ENCODE measurements at regions not wholly inside any gene's neighbourhood (a gene's known extent, or its start where the extent isn't known, plus 50 kb on each side); places are given as distances from the start of the nearest gene placed in this dataset.

DNA sequence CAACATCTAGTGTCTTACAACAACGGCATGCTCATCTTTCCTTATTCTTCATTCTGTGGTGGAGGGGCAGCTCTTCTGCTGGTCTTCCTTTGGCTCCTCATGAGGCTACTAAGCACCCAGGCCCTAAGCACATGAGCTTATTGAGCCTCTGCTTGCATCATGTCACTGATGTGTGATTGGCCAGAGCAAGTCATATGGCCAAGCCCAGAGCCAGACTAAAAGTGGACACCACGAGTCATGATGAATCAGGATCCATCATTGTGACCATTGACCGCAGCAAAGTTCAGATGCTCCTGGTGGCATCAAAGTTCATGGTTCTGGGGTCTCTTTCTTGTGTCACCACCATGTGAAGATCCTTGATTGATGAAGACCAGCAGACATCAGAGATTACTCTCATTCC, 192.0 kb upstream of the FOXA2 start:
- TF ChIP-seq, protein P1, sequence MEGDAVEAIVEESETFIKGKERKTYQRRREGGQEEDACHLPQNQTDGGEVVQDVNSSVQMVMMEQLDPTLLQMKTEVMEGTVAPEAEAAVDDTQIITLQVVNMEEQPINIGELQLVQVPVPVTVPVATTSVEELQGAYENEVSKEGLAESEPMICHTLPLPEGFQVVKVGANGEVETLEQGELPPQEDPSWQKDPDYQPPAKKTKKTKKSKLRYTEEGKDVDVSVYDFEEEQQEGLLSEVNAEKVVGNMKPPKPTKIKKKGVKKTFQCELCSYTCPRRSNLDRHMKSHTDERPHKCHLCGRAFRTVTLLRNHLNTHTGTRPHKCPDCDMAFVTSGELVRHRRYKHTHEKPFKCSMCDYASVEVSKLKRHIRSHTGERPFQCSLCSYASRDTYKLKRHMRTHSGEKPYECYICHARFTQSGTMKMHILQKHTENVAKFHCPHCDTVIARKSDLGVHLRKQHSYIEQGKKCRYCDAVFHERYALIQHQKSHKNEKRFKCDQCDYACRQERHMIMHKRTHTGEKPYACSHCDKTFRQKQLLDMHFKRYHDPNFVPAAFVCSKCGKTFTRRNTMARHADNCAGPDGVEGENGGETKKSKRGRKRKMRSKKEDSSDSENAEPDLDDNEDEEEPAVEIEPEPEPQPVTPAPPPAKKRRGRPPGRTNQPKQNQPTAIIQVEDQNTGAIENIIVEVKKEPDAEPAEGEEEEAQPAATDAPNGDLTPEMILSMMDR (IDR thresholded peaks at IDR 0.05; ENCODE audit: borderline replicate concordance, insufficient read depth, low read depth, low read length) = no peak
- H3K4me3 ChIP-seq (ENCODE audit: low read depth, low read length) = no peak overlapping the region

DNA sequence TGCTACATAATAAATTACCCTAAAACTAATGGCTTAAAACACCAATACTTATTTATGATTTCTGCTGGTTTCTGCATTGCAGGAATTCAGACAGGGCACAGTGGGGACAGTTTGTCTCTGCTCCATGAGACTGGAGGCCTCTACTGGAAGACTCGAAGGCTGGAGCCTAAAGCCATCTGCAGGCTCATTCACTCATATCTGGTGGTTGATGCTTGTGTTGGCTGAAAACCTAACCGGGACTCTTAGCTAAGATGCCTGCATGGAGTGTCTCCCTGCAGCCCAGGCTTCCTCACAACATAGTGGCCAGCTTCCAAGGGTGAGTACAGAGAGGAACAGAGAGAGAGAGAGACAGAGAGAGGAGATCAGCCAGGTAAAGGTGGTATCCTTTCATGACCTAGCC, 195.5 kb upstream of the FOXA2 start:
- H3K4me3 ChIP-seq (ENCODE audit: low read depth, low read length) = no peak overlapping the region
- TF ChIP-seq, protein P1 (IDR thresholded peaks at IDR 0.05; ENCODE audit: borderline replicate concordance, insufficient read depth, low read depth, low read length) = no peak

- TF ChIP-seq, protein P1 (IDR thresholded peaks at IDR 0.05; ENCODE audit: borderline replicate concordance, insufficient read depth, low read depth, low read length) = no peak
Measured at GRCh38 chr20:22781869-22782268, 197.5 kb upstream of the FOXA2 start.

DNA sequence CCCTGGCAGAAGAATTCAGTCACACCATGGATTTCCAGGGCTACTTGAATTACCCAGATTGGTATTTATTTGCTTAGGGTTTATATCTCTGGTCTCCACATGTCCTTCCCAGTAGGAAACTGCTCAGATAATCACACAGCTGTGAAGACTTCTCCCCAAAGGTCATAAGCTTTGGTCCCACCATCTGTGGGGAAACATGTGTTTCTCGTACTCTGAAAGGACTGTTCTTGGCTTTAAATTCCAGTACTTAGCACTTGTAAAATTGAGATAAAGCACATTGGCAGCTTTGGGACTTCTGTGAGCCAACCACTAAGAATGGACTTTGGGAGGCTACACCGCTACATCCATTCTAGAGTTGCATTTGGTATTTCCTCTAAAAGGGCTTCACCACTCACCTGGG, 205.3 kb upstream of the FOXA2 start:
- TF ChIP-seq, protein P1 (IDR thresholded peaks at IDR 0.05; ENCODE audit: borderline replicate concordance, insufficient read depth, low read depth, low read length) = no peak
- no peak overlapping the region for H3K4me3 ChIP-seq (ENCODE audit: low read depth, low read length)

More at GRCh38 chr20:22781869-22782268, 197.5 kb upstream of the FOXA2 start:
- H3K4me3 ChIP-seq (ENCODE audit: low read depth, low read length) = no peak overlapping the region

DNA sequence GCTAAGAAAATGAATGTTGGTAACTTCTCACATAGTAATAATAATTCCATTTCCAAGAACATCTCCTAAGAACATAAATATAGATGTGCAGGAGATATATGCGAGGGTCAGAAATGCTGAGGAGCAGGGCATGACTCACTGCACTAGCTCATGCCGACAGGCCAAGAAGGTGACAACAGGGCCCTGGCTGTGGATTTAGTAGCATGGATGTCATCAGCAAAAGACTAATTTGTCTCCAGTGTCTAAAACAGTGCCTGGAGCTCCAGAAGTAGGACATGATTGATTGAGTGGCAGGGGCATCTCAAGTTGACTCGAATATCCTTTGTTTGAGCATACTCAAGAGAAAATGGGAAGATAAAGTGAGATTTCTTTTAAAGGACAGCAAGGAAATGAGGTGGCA, 207.0 kb upstream of the FOXA2 start:
- H3K4me3 ChIP-seq (ENCODE audit: low read depth, low read length) = no peak overlapping the region
- TF ChIP-seq, protein P1 (IDR thresholded peaks at IDR 0.05; ENCODE audit: borderline replicate concordance, insufficient read depth, low read depth, low read length) = no peak

DNA sequence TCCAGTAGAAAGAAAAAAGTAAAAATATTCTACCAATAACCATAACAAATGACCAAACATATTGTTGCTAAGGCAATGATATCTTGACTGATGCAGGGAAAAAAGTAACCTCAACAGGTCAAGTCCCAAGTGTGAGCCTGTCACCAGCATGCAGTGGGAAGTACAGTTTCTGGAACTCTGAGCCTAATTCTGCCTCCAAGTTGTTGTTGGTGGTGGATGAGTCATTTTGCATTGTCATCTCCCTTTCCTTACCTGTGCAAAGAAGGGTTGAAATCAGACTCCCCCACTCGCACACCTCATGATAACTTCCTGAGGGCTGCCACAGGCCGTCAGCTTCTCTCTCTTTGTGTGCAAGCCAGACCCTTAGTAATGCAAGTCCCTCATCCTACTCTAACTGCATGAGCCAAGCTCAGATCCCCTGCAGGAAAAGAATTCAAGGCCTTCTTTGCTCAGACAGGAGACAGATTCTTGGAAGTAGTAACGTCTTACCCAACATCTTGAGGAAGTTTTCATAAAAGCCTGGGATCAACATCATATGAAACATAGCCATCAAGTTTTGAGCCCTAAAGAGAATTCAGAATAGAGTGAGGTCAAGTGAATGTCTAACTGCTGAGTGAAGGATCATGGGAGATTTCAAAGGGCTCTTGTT, 207.6 kb upstream of the FOXA2 start:
- TF ChIP-seq, protein P1 (IDR thresholded peaks at IDR 0.05; ENCODE audit: borderline replicate concordance, insufficient read depth, low read depth, low read length) = no peak

GRCh38 chr20:22794200-22794599, 209.8 kb upstream of the FOXA2 start:
- TF ChIP-seq, protein P1 (IDR thresholded peaks at IDR 0.05; ENCODE audit: borderline replicate concordance, insufficient read depth, low read depth, low read length) = no peak
- H3K4me3 ChIP-seq (ENCODE audit: low read depth, low read length) = no peak overlapping the region

More for the DNA sequence above, 207.6 kb upstream of the FOXA2 start:
- H3K4me3 ChIP-seq (ENCODE audit: low read depth, low read length) = no peak overlapping the region

Data from GM12875 (cell line).